ENCODE measurements at regions not wholly inside any gene's neighbourhood (a gene's known extent, or its start where the extent isn't known, plus 50 kb on each side); places are given as distances from the start of the nearest gene placed in this dataset.

GRCh38 chr11:15730263-15730994 is 615.7 kb downstream of the INSC start:
- Mint-ChIP-seq H3K27me3 (ENCODE audit: low read depth) (peaks cover 14% of the 10 kb centered on the region), H3K4me1 (no peaks in the 10 kb centered on the region), H3K27ac (no peak overlapping the region), H3K36me3 (no peaks in the 10 kb centered on the region), H3K9me3 (no peaks in the 10 kb centered on the region), H3K4me3 (no peak overlapping the region)
- TF ChIP-seq CTCF (IDR thresholded peaks at IDR 0.05; ENCODE audit: unreplicated experiment): no peak
- DNase-seq (ENCODE audit: low spot score in 2 of 2, unreplicated experiment in 2 of 2): no peak

GRCh38 chr11:15730995-15731385 is 616.3 kb downstream of the INSC start:
- Mint-ChIP-seq H3K27me3 (ENCODE audit: low read depth) (peaks cover 15% of the 10 kb centered on the region), H3K9me3 (no peaks in the 10 kb centered on the region), H3K27ac (no peak overlapping the region), H3K4me3 (no peak overlapping the region), H3K4me1 (no peaks in the 10 kb centered on the region), H3K36me3 (no peaks in the 10 kb centered on the region)
- no peak for DNase-seq (ENCODE audit: low spot score in 2 of 2, unreplicated experiment in 2 of 2)
- TF ChIP-seq CTCF (IDR thresholded peaks at IDR 0.05; ENCODE audit: unreplicated experiment): no peak

- Mint-ChIP-seq H3K4me1 (no peaks in the 10 kb centered on the region), H3K27ac (no peak overlapping the region), H3K9me3 (no peaks in the 10 kb centered on the region), H3K27me3 (ENCODE audit: low read depth) (peaks cover 26% of the 10 kb centered on the region), H3K4me3 (no peak overlapping the region), H3K36me3 (no peaks in the 10 kb centered on the region)
- DNase-seq (ENCODE audit: low spot score in 2 of 2, unreplicated experiment in 2 of 2): no peak
- no peak for TF ChIP-seq CTCF (IDR thresholded peaks at IDR 0.05; ENCODE audit: unreplicated experiment)
Observed at GRCh38 chr11:15735706-15736105, 620.6 kb downstream of the SOX6 start.

GRCh38 chr11:15737320-15737719 is 619.0 kb downstream of the SOX6 start:
- Mint-ChIP-seq H3K36me3 (no peaks in the 10 kb centered on the region), H3K4me1 (no peaks in the 10 kb centered on the region), H3K9me3 (no peaks in the 10 kb centered on the region), H3K27ac (no peak overlapping the region), H3K4me3 (no peak overlapping the region), H3K27me3 (ENCODE audit: low read depth) (peaks cover 26% of the 10 kb centered on the region)
- no peak for TF ChIP-seq CTCF (IDR thresholded peaks at IDR 0.05; ENCODE audit: unreplicated experiment)
- no peak for DNase-seq (ENCODE audit: low spot score in 2 of 2, unreplicated experiment in 2 of 2)

- no peak for DNase-seq (ENCODE audit: low spot score in 2 of 2, unreplicated experiment in 2 of 2)
- no peak for TF ChIP-seq CTCF (IDR thresholded peaks at IDR 0.05; ENCODE audit: unreplicated experiment)
- no peak overlapping the region for H3K4me3 Mint-ChIP-seq
- no peaks in the 10 kb centered on the region for H3K36me3 Mint-ChIP-seq
- peaks cover under 1% of the 10 kb centered on the region for H3K9me3 Mint-ChIP-seq
- no peaks in the 10 kb centered on the region for H3K4me1 Mint-ChIP-seq
- H3K27ac Mint-ChIP-seq: no peak overlapping the region
- H3K27me3 Mint-ChIP-seq (ENCODE audit: low read depth): peaks cover 22% of the 10 kb centered on the region
Observed at GRCh38 chr11:15738931-15739330, 617.4 kb downstream of the SOX6 start.
